Stimulated activated CD4-positive, alpha-beta T cell treated with anti-CD3 and anti-CD28 coated beads, Interleukin-1b, Interleukin-23, amount 100 ng/mL, for 1 hour (primary cell): ENCODE measurements at regions not wholly inside any gene's neighbourhood (a gene's known extent, or its start where the extent isn't known, plus 50 kb on each side); places are given as distances from the start of the nearest gene placed in this dataset.

Experiments
- DNase-seq, 2 donors: peaks; one replicate each; pipeline ENCODE4 v3.0.0-alpha.2; 2020; ENCODE audit warnings: low read depth in 2 of 2

- DNase-seq, result no peak
Measured at GRCh38 chr3:110799271-110799670, 272.3 kb upstream of the NECTIN3 start.

DNA sequence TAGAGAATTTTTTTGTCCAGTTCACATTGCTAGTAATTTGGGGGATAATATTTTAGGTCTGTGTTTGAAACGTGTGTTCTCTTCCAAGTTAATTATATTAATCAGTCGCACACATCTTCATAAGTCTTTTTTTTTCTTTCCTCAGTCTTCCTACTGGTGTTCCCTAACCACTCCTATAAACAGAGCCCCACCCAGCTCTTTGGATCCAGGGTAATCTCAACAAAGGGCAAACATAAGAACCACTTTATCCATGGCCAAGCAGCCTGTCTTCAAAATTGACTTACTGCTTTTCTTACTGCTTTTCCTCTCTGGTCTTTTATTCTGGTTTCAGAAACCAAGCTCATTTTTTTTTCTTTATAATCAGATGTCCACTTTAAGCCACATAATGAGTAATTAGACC, 266.8 kb upstream of the NECTIN3 start:
- DNase-seq, result no peak

- DNase-seq, result no peak
Measured at GRCh38 chr3:110806924-110807323, 264.7 kb upstream of the NECTIN3 start.

DNA sequence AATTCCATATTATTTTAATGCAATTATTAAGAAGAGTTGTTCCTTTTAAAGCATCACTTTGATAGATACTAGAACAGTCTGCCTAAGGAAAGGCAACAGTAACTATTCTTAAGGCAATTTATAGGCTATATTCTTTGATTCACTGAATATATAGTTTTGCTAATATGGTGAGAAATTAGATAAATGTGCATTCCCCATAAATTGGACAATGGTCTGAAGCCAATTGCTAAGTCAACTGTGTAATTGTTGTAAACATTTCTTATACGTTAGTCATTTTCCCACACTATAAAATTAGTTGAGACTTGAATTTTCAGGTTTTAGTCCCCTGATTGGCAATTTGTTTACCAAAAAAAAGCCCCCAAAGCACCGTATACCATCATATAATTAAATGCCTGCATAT, 263.0 kb upstream of the NECTIN3 start:
- no peak for DNase-seq

- DNase-seq, result no peak
Measured at GRCh38 chr3:110810356-110810755, 261.3 kb upstream of the NECTIN3 start.

DNA sequence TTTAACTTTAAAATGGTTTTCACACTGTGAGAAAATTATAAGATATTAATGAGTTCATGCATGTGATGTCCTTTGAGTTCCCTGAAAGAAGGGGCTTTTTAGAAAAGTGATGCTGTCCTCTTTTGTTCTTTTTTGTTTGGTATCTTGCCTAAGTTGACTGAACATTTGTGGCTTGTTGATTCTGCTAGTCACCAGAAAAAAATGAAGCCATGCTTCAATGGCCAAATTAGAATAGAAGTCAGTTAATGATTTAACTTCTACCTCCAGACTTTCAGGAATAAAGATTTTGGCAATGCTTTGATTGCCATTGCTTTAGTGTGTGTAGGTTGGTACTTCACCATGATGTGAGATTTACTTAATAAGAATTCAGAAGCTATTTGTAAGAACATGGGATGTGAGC, 260.6 kb upstream of the NECTIN3 start:
- no peak for DNase-seq

DNA sequence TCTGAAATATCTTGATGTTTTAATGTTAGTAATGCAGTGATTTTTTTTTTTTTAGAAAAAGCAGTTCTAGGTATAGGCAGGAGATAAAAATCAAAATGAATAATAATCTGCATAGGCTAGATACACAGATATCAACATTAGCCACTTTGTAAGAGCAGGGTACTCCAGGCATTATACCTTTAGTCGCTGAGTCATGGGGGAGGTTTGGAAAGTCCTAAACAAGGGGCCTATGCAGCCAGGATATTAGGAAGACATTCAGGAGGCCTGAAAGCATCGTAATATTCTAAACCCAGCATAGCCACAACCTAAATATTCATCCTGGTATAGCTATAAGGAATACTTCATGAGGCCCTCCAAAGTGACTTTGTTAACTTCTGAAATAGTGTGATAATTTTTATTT, 258.1 kb upstream of the NECTIN3 start:
- DNase-seq, result no peak

DNA sequence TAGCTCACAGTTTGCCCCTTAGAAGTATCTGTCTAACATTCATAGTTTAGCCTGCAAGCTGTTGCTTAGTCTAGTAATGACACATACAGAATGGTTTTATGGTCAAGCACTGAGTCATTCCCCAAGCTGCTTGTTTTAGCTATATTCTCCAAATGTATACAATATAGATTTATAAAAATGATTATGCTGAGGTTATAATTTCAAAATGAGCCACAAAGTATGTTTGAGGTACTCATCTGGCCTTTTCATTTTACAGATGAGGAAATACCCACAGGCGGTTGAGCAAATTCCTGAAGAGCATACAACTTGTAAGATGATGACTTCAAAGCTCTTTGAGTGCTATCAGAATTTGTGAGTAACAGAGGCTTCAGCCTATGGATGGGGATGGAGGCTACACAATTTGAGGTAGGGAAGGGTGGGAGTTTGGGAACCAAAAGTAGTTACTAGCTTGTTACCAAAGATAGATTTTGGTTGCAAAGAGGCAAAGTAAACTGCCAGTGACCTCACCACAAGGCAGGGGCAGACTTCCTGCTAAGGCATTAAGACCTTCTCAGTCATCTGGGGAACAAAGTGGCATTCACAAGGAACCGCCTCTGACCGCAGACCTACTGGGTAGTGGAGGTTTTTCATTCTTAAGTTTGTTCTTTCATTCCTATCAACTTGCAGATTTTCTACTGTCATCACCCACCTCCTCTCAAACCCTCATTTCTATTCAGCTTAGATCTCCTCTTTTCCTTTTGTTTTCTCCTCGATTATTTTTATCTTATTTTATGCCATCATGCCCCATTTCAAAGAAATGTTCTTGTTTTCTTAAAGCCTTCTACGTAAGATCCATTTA, 257.2 kb upstream of the NECTIN3 start:
- no peak for DNase-seq

DNA sequence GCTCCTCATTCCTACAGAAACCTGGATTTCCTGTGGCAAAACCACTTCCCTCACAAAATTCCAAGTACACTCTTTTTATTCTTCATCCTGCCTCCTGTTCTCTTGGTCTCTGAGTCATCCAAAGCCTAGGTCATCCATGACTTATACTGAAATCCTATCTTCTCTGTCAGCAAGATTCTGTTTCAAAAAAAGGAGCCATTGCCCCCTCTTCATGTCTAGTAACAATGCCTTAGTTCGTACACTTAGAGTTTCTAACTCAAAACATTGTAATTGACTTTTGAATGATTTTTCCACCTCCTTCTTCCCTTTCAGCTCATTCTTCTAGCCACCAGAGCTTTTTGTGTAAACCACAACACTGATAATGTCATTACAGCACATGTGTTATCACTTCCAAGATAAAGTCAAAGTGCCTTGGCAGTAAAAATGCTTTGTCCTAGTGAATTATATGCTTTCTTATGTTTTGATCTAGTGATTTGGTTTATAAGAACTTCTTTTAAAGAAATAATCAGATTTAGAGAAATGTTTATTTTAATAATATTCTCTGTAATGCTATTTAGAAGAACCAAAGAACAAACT, 256.5 kb upstream of the NECTIN3 start:
- no peak for DNase-seq

GRCh38 chr3:110816008-110816407, 255.6 kb upstream of the NECTIN3 start:
- no peak for DNase-seq

GRCh38 chr3:110821586-110821985, 250.0 kb upstream of the NECTIN3 start:
- no peak for DNase-seq

- DNase-seq, result no peak
Measured at GRCh38 chr3:110822971-110823370, 248.6 kb upstream of the NECTIN3 start.

GRCh38 chr3:110846971-110847370, 224.6 kb upstream of the NECTIN3 start:
- no peak for DNase-seq

DNA sequence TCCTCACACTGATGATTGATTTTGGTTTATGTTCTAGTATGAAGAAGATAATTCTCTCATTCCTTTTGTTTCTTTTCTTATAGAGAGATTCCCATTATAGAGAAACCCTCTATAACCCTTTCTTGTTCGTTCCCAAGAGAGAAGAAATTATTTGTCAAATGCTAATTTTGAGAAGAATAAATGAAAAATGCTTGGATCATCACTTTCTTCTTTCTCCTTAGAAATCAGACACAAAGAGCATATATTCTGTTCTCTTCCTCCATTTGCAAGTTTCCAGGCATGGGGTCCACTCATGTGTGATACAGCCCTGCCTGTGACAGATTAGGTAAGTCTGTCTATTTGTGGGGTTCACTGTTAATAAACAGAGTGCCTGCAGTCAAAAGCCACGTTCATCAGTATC, 222.6 kb upstream of the NECTIN3 start:
- DNase-seq, result no peak

GRCh38 chr3:110851736-110852135, 219.9 kb upstream of the NECTIN3 start:
- DNase-seq, result no peak

- no peak for DNase-seq
Measured at GRCh38 chr3:110855207-110855606, 216.4 kb upstream of the NECTIN3 start.

- no peak for DNase-seq
Measured at GRCh38 chr3:110856916-110857315, 214.7 kb upstream of the NECTIN3 start.

GRCh38 chr3:110858549-110858948, 213.1 kb upstream of the NECTIN3 start:
- DNase-seq, result no peak

DNA sequence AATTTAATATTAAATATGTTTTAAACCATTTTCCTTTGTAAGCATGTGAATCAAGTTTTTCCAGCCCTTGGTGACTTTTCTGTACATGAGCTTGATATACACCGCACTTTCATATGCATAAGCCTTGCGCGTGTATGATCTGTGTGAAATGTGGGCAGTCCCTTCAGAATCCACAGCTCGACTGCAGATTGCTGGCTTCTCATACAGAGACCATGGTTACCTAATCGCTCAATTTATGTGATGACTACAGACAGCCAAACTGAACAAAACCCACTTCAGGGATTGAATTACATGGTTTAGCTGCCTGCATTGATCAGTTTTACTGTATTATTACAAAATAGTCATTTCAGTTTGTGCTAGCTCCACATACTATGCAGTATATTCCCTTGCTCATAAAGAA, 212.3 kb upstream of the NECTIN3 start:
- DNase-seq, result no peak

DNA sequence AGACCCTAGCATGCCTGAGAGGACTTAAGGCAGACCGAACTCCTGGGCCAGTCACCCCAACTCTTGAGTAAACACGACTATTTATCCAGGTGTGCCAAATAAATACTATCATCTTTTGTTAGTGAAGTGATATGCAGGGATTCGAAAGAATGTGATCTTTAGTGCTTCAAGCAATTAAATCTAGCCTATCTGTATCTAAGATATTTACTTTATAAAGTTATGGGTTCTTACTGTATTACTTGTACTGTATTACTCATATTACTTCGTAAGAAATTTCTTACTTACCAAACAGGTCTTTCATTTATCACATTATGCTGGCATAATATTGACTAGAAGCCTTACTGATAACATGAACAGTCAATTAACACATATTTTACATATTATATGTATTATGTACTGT, 211.6 kb upstream of the NECTIN3 start:
- DNase-seq, result no peak

DNA sequence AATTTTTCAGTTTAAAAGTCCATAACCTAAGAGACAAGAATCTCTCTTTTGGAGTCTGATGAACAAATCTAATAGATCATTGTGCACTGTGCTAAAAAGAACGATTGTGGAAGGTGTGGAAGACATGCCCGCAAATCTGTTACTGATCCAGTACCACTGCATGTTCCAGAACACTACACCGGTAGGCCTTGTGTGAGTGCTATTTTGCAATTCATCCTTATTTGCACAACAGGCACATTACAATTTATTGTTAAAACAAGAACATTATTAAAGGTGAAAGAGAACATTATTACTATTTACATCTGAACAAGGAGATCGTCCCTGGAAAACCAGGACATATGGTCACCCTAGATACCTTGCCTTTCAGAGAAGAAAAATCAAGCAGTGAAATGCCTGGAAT, 205.7 kb upstream of the NECTIN3 start:
- DNase-seq, result no peak

GRCh38 chr3:110868106-110868505, 203.5 kb upstream of the NECTIN3 start:
- no peak for DNase-seq

DNA sequence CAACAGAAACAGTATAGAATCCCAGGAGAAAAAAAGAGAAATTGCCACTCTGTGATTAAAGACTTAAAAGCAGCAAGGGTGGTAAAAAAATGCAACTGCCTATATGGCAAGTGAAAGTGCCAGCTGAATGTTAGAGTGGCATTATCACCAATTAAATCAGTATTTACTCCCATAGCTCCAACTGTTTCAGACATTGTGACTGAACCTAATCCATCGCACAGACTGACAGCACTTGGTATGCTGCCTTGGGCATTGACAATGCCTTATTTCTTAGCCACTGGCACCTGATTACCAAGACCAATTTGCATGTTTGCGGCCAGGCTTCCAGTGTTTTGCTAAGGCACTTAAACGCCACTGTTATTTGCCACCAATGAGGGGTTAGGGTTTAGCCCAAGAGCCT, 201.9 kb upstream of the NECTIN3 start:
- DNase-seq, result no peak

- no peak for DNase-seq
Measured at GRCh38 chr3:110871869-110872268, 199.7 kb upstream of the NECTIN3 start.
